K562 (cell line): ENCODE measurements at regions not wholly inside any gene's neighbourhood (a gene's known extent, or its start where the extent isn't known, plus 50 kb on each side); places are given as distances from the start of the nearest gene placed in this dataset.
A peak's percentile ranks its signal among the peaks of the same experiment; 100 is the strongest.

Experiments used
- DDX20 ChIP-seq: fragments of 450-650 bp; IDR thresholded peaks from 2 replicates; pipeline ENCODE4 v1.6.1; 2016; ENCODE audit warnings: missing genetic modification characterization, low read depth, mild to moderate bottlenecking, missing compliant biosample characterization, moderate library complexity
- FOSL1 ChIP-seq: fragments of 200-800 bp; sonication (Bioruptor generic); conservative IDR thresholded peaks from 2 replicates; pipeline ENCODE4 v1.6.1; 2016; ENCODE audit warnings: missing genetic modification characterization, missing compliant biosample characterization
- GATAD2B ChIP-seq: fragments of 450-650 bp; IDR thresholded peaks from 2 replicates; pipeline ENCODE4 v1.6.1; 2017; ENCODE audit warnings: mild to moderate bottlenecking, borderline replicate concordance
- HNRNPH1 ChIP-seq: fragments of 200-400 bp; formaldehyde crosslinking; optimal IDR thresholded peaks from 2 replicates; pipeline ENCODE3; 2017; ENCODE audit warnings: low read depth, mild to moderate bottlenecking, low read length, moderate library complexity
- JUN ChIP-seq, 2 experiments: sonication (generic) in 1 of 2; formaldehyde crosslinking in 1 of 2; IDR thresholded peaks; 2 replicates each; pipeline versions ENCODE4 v1.6.1 to v1.8.0; 2012 to 2022; ENCODE audit warnings: borderline replicate concordance in 2 of 2, mild to moderate bottlenecking in 2 of 2, improper control_type of control experiment in 1 of 2, low read depth in 1 of 2, low read length in 1 of 2, missing genetic modification reagents in 1 of 2
- RFX1 ChIP-seq: fragments of 450-650 bp; IDR thresholded peaks from 2 replicates; pipeline ENCODE4 v1.6.1; 2016; ENCODE audit warnings: mild to moderate bottlenecking, moderate library complexity
- TEAD1 ChIP-seq, 2 experiments: fragments of 450-650 bp in 1 of 2; sonication (generic) in 1 of 2; formaldehyde crosslinking; IDR thresholded peaks; 2 replicates each; pipeline versions ENCODE4 v1.4.0 to v1.8.0; 2020 to 2022; ENCODE audit warnings: mild to moderate bottlenecking in 2 of 2, missing genetic modification reagents in 1 of 2
- TRIM24 ChIP-seq, 2 experiments: fragments of 450-650 bp; IDR thresholded peaks; 2 replicates each; pipeline ENCODE4 v1.6.1; 2016
- ZNF23 ChIP-seq: fragments of 250-450 bp; sonication (Bioruptor Pico); IDR thresholded peaks from 2 replicates; pipeline ENCODE4 v1.4.0; 2020; ENCODE audit warnings: mild to moderate bottlenecking
- ZNF263 ChIP-seq: sonication (generic); formaldehyde crosslinking; IDR thresholded peaks from 2 replicates; pipeline ENCODE4 v1.8.0; 2022; ENCODE audit warnings: mild to moderate bottlenecking, missing genetic modification reagents, borderline replicate concordance
- ZNF561 ChIP-seq: fragments of 450-650 bp; formaldehyde crosslinking; conservative IDR thresholded peaks from 2 replicates; pipeline ENCODE4 v1.4.0; 2020; ENCODE audit warnings: mild to moderate bottlenecking, moderate library complexity
- ZNF76 ChIP-seq: fragments of 250-450 bp; sonication (Bioruptor Pico); IDR thresholded peaks from 2 replicates; pipeline ENCODE4 v1.4.0; 2020; ENCODE audit warnings: mild to moderate bottlenecking, moderate library complexity, borderline replicate concordance
- TF ChIP-seq, protein P1 (sequence below): fragments of 250-450 bp; sonication (Bioruptor Pico); IDR thresholded peaks from 2 replicates; pipeline ENCODE4 v1.5.0; 2022; ENCODE audit warnings: mild to moderate bottlenecking
- TF ChIP-seq, protein P2 (sequence below): fragments of 250-450 bp; sonication (Bioruptor Pico); IDR thresholded peaks from 2 replicates; pipeline ENCODE4 v1.8.0; 2021; ENCODE audit warnings: moderate library complexity, mild to moderate bottlenecking, inconsistent platforms
- TF ChIP-seq, protein P3 (sequence below): sonication (generic); formaldehyde crosslinking; IDR thresholded peaks from 2 replicates; pipeline ENCODE4 v1.8.0; 2022; ENCODE audit warnings: mild to moderate bottlenecking, missing genetic modification reagents, borderline replicate concordance
- TF ChIP-seq, protein P4 (sequence below), 2 experiments: fragments of 150-350 bp in 1 of 2; IDR thresholded peaks; 2 replicates each; pipeline ENCODE4 v1.6.1; 2012 to 2016; ENCODE audit warnings: low read depth in 2 of 2, low read length in 2 of 2, mild to moderate bottlenecking in 1 of 2, moderate library complexity in 1 of 2

DNA sequence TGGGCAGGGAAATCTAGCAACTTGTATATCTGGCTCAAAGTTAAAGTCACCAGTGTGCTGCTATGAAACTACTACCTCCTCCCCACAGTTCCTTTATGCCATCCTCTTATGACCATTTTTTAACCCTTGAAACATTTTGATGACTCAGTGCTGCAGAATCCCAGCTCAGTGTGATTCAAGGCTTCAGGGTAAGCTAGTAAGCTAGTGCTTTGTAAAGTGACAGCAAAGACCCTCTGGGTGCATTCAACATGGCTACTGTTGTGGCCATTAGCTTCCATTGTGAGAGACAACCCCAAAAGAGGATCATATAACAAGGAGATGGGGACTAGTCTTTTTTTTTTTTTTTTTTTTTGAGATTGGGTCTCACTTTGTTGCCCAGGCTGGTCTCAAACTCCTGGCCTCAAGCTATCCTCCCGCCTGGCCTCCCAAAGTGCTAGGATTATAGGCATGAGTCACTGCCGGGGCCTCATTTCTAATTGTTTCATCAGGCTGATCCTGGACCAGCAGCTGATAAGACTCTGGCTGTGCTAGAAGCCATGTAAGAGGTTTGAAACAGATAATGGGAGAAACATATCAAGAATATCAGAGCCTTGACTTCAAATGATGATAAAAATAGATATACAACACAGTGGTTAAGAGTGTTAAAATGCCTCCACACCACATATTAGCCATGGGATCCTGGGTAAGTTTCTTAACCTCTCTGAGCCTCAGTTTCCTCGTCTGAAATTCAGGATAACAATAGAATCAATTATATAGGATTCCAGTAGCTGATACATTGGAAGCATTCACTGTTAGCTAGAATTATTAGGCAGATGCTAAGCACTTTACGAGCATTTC is 65.7 kb upstream of the RTN4 start (continued):
- TF ChIP-seq, protein P1, sequence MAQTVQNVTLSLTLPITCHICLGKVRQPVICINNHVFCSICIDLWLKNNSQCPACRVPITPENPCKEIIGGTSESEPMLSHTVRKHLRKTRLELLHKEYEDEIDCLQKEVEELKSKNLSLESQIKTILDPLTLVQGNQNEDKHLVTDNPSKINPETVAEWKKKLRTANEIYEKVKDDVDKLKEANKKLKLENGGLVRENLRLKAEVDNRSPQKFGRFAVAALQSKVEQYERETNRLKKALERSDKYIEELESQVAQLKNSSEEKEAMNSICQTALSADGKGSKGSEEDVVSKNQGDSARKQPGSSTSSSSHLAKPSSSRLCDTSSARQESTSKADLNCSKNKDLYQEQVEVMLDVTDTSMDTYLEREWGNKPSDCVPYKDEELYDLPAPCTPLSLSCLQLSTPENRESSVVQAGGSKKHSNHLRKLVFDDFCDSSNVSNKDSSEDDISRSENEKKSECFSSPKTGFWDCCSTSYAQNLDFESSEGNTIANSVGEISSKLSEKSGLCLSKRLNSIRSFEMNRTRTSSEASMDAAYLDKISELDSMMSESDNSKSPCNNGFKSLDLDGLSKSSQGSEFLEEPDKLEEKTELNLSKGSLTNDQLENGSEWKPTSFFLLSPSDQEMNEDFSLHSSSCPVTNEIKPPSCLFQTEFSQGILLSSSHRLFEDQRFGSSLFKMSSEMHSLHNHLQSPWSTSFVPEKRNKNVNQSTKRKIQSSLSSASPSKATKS (CRISPR knock-in tag): peak; percentile 80; the same call in 1 of the 2 replicates
- TF ChIP-seq TRIM24 (IDR thresholded peaks at IDR 0.05): peak; percentile 94 to 96
- TF ChIP-seq JUN (IDR thresholded peaks at IDR 0.05; ENCODE audit: borderline replicate concordance, low read depth, low read length): peak; percentile 97
- peak; percentile 96 for TF ChIP-seq JUN (CRISPR knock-in tag; IDR thresholded peaks at IDR 0.05; ENCODE audit: borderline replicate concordance)
- TF ChIP-seq ZNF76 (CRISPR knock-in tag): 0 out of 2 replicates have a peak, but pooled peaks have one; percentile 62
- TF ChIP-seq, protein P2, sequence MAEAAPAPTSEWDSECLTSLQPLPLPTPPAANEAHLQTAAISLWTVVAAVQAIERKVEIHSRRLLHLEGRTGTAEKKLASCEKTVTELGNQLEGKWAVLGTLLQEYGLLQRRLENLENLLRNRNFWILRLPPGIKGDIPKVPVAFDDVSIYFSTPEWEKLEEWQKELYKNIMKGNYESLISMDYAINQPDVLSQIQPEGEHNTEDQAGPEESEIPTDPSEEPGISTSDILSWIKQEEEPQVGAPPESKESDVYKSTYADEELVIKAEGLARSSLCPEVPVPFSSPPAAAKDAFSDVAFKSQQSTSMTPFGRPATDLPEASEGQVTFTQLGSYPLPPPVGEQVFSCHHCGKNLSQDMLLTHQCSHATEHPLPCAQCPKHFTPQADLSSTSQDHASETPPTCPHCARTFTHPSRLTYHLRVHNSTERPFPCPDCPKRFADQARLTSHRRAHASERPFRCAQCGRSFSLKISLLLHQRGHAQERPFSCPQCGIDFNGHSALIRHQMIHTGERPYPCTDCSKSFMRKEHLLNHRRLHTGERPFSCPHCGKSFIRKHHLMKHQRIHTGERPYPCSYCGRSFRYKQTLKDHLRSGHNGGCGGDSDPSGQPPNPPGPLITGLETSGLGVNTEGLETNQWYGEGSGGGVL: 0 out of 2 replicates have a peak, but pooled peaks have one; percentile 34
- no peak for TF ChIP-seq HNRNPH1
- TF ChIP-seq DDX20 (tag): peak; percentile 92
- TF ChIP-seq, protein P3, sequence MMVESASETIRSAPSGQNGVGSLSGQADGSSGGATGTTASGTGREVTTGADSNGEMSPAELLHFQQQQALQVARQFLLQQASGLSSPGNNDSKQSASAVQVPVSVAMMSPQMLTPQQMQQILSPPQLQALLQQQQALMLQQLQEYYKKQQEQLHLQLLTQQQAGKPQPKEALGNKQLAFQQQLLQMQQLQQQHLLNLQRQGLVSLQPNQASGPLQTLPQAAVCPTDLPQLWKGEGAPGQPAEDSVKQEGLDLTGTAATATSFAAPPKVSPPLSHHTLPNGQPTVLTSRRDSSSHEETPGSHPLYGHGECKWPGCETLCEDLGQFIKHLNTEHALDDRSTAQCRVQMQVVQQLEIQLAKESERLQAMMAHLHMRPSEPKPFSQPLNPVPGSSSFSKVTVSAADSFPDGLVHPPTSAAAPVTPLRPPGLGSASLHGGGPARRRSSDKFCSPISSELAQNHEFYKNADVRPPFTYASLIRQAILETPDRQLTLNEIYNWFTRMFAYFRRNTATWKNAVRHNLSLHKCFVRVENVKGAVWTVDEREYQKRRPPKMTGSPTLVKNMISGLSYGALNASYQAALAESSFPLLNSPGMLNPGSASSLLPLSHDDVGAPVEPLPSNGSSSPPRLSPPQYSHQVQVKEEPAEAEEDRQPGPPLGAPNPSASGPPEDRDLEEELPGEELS (CRISPR knock-in tag): no peak
- peak in 1 of 2 experiments; percentile 34; a peak in 2 of 4 replicates for TF ChIP-seq TEAD1 (CRISPR knock-in tag; IDR thresholded peaks at IDR 0.05)
- peak; percentile 43; the same call in 1 of the 2 replicates for TF ChIP-seq ZNF263
- TF ChIP-seq FOSL1 (tag): peak; percentile 100
- no peak for TF ChIP-seq RFX1
- TF ChIP-seq ZNF23 (CRISPR knock-in tag): 0 out of 2 replicates have a peak, but pooled peaks have one; percentile 52
- TF ChIP-seq ZNF561 (CRISPR knock-in tag): 0 out of 2 replicates have a peak, but pooled peaks have one; percentile 8
- peak; percentile 76; the same call in 1 of the 2 replicates for TF ChIP-seq GATAD2B
- TF ChIP-seq, protein P4, sequence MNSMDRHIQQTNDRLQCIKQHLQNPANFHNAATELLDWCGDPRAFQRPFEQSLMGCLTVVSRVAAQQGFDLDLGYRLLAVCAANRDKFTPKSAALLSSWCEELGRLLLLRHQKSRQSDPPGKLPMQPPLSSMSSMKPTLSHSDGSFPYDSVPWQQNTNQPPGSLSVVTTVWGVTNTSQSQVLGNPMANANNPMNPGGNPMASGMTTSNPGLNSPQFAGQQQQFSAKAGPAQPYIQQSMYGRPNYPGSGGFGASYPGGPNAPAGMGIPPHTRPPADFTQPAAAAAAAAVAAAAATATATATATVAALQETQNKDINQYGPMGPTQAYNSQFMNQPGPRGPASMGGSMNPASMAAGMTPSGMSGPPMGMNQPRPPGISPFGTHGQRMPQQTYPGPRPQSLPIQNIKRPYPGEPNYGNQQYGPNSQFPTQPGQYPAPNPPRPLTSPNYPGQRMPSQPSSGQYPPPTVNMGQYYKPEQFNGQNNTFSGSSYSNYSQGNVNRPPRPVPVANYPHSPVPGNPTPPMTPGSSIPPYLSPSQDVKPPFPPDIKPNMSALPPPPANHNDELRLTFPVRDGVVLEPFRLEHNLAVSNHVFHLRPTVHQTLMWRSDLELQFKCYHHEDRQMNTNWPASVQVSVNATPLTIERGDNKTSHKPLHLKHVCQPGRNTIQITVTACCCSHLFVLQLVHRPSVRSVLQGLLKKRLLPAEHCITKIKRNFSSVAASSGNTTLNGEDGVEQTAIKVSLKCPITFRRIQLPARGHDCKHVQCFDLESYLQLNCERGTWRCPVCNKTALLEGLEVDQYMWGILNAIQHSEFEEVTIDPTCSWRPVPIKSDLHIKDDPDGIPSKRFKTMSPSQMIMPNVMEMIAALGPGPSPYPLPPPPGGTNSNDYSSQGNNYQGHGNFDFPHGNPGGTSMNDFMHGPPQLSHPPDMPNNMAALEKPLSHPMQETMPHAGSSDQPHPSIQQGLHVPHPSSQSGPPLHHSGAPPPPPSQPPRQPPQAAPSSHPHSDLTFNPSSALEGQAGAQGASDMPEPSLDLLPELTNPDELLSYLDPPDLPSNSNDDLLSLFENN (IDR thresholded peaks at IDR 0.05; ENCODE audit: low read depth in 2 of 2, low read length in 2 of 2): peak in 1 of 2 experiments; percentile 23; a peak in 1 of 4 replicates
